ENCODE measurements at regions not wholly inside any gene's neighbourhood (a gene's known extent, or its start where the extent isn't known, plus 50 kb on each side); places are given as distances from the start of the nearest gene placed in this dataset.

GRCh38 chr16:48481772-48482171 lies 96.6 kb upstream of the SIAH1 start:
- DNase-seq (no peak), ATAC-seq (ENCODE audit: low read depth) (peak; percentile 27)
- Histone ChIP-seq H2BK5ac (ENCODE audit: low read depth, low read length, poor library complexity, severe bottlenecking) (no peak overlapping the region), H3K9me1 (ENCODE audit: insufficient read depth, low read length) (no peaks in the 10 kb centered on the region), H4K5ac (ENCODE audit: low read depth, low read length) (no peak overlapping the region), H3K27ac (ENCODE audit: insufficient read depth, low read length) (no peak overlapping the region), H2AK5ac (ENCODE audit: low read depth, low read length) (no peak overlapping the region), H4K20me1 (ENCODE audit: insufficient read depth, low read length) (no peaks in the 10 kb centered on the region), H2BK120ac (ENCODE audit: low read depth, low read length) (no peak overlapping the region), H3K4ac (ENCODE audit: low read depth, low read length) (no peak overlapping the region), H3K18ac (ENCODE audit: low read depth, low read length) (peak overlapping the region; percentile 91), H3K23ac (ENCODE audit: low read depth, low read length) (no peak overlapping the region), H3K4me3 (ENCODE audit: insufficient read depth, low read depth, low read length) (no peak overlapping the region), H3K27me3 (ENCODE audit: control insufficient read depth, insufficient read depth, low read length) (peaks cover 4% of the 10 kb centered on the region), H2AFZ (replicated peaks; ENCODE audit: low read length, poor library complexity) (no peak overlapping the region), H3K36me3 (ENCODE audit: control insufficient read depth, insufficient read depth, low read length) (no peaks in the 10 kb centered on the region), H4K8ac (ENCODE audit: low read depth in 2 of 2, low read length in 2 of 2) (no peak overlapping the region), H4K91ac (ENCODE audit: insufficient read depth, low read depth, low read length) (no peak overlapping the region), H3K79me1 (ENCODE audit: low read depth in 1 of 2, low read length in 2 of 2) (no peaks in the 10 kb centered on the region), H3K4me2 (ENCODE audit: low read depth, low read length) (no peak overlapping the region), H3K4me1 (ENCODE audit: control insufficient read depth, insufficient read depth, low read length) (peaks cover 5% of the 10 kb centered on the region; the same call in 1 of the 2 replicates), H3K14ac (replicated peaks; ENCODE audit: low read depth, low read length) (no peak overlapping the region), H3K56ac (ENCODE audit: extremely low read depth, insufficient read depth, low read length) (no peak overlapping the region), H2BK20ac (ENCODE audit: low read depth, low read length) (no peak overlapping the region), H3K9me3 (ENCODE audit: control insufficient read depth, insufficient read depth, low read length) (no peaks in the 10 kb centered on the region), H3K9ac (ENCODE audit: low read depth, low read length) (no peak overlapping the region), H2BK15ac (ENCODE audit: low read depth, low read length) (no peak overlapping the region), H2AK9ac (replicated peaks; ENCODE audit: low read depth, low read length, poor library complexity) (no peak overlapping the region)
- POLR2A ChIA-PET (ENCODE audit: unreplicated experiment) = interaction anchor here (0.6 kb wide), 1 partner anchor 14 kb away, joined by 11 read pairs; no protein-coding TSS in a partner anchor
- dilution Hi-C loops (cut with HindIII; ENCODE audit: low sequenced_read_pairs, unreplicated experiment) (no loop called here), intact Hi-C loops (cut with micrococcal nuclease) (no loop called here), in situ Hi-C loops (cut with MboI; ENCODE audit: low sequenced_read_pairs) (no loop called here)
- no peak for TF ChIP-seq CEBPB (IDR thresholded peaks at IDR 0.05; ENCODE audit: low read depth, low read length)
- TF ChIP-seq RAD21 (IDR thresholded peaks at IDR 0.05; ENCODE audit: low read length) = no peak
- no peak for TF ChIP-seq BHLHE40 (IDR thresholded peaks at IDR 0.05; ENCODE audit: low read depth, low read length)
- no peak for TF ChIP-seq RCOR1 (IDR thresholded peaks at IDR 0.05; ENCODE audit: insufficient replicate concordance, low read length)
- no peak for TF ChIP-seq POLR2A (IDR thresholded peaks at IDR 0.05; ENCODE audit: low read depth, low read length)
- TF ChIP-seq CTCF (conservative IDR thresholded peaks at IDR 0.05; ENCODE audit: low read depth, low read length) = no peak
- no peak for TF ChIP-seq MAZ (IDR thresholded peaks at IDR 0.05; ENCODE audit: borderline replicate concordance, low read depth, low read length)
- no peak for TF ChIP-seq MXI1 (IDR thresholded peaks at IDR 0.05; ENCODE audit: borderline replicate concordance, low read depth, low read length)
- no peak for TF ChIP-seq NFE2L2 (IDR thresholded peaks at IDR 0.05; ENCODE audit: low read depth, low read length)
- TF ChIP-seq ELK1 (IDR thresholded peaks at IDR 0.05; ENCODE audit: borderline replicate concordance, low read depth, low read length) = no peak
- no peak for TF ChIP-seq CHD1 (IDR thresholded peaks at IDR 0.05; ENCODE audit: low read depth, low read length)
- TF ChIP-seq FOS (IDR thresholded peaks at IDR 0.05; ENCODE audit: low read depth, low read length) = no peak
- TF ChIP-seq SMC3 (IDR thresholded peaks at IDR 0.05; ENCODE audit: low read depth, low read length) = no peak
- TF ChIP-seq RFX5 (IDR thresholded peaks at IDR 0.05; ENCODE audit: low read depth, low read length) = no peak
- TF ChIP-seq USF2 (IDR thresholded peaks at IDR 0.05; ENCODE audit: low read depth, low read length) = no peak
- no peak for TF ChIP-seq MAFK (IDR thresholded peaks at IDR 0.05; ENCODE audit: low read depth, low read length)
- CTCF ChIA-PET = interaction anchor here (0.6 to 1.3 kb wide), 3 partner anchors 14 to 141 kb away, joined by 4 to 9 read pairs (median 6); no protein-coding TSS in a partner anchor
- WGBS, 2 experiments (ENCODE audit: extremely low coverage in 2 of 2, insufficient read length in 1 of 2) = no CpG with 5 or more reads among the region's 2 CpGs
- no TSS peak for BruUV-seq (replicated peaks)

All from IMR-90 (cell line).